GM12878 (cell line): ENCODE measurements at regions not wholly inside any gene's neighbourhood (a gene's known extent, or its start where the extent isn't known, plus 50 kb on each side); places are given as distances from the start of the nearest gene placed in this dataset.
A peak's percentile ranks its signal among the peaks of the same experiment; 100 is the strongest.

ENCODE experiments used
- ATAC-seq: fragments of 200-7000 bp; cut with Tn5 transposase; 3 replicates; pipeline ENCODE4 v1.9.1; 2020; ENCODE audit warnings: mild to moderate bottlenecking, moderate library complexity
- BruUV-seq: library from RNA; stranded (reverse); fragments of 400-500 nt; replicated peaks from 2 replicates; lab custom pipeline; 2021; lab: Mats Ljungman, UMichigan
- CTCF ChIA-PET: fragments of 300-600 bp; sonication (Branson Sonifier 250); formaldehyde crosslinking; extraction: SDS; loops from one replicate; lab custom pipeline; 2021; ENCODE audit warnings: inconsistent platforms; lab: Yijun Ruan, JAX
- POLR2A ChIA-PET: fragments of 350-600 bp; formaldehyde crosslinking; extraction: SDS; loops from one replicate; lab custom pipeline; 2021; ENCODE audit warnings: inconsistent platforms; lab: Charles Lee
- RAD21 ChIA-PET: fragments of 300-600 bp; sonication (Branson Sonifier 250); formaldehyde crosslinking; loops from one replicate; lab custom pipeline; 2023; ENCODE audit warnings: antibody characterized with exemption; ENCODE audit not compliant: unreplicated experiment; lab: Charles Lee
- SMC1A ChIA-PET: fragments of 300-600 bp; sonication (Branson Sonifier 250); formaldehyde crosslinking; loops from one replicate; lab custom pipeline; 2023; ENCODE audit not compliant: unreplicated experiment, uncharacterized antibody; lab: Charles Lee
- DNase-seq: peaks from one replicate; pipeline ENCODE4 v3.0.0-alpha.2; 2011; ENCODE audit warnings: low read depth, low spot score
- FAIRE-seq: peaks from 3 replicates; lab custom pipeline; 2011; peaks lifted over from hg19 to GRCh38; lab: Jason Lieb, UNC
- H2AFZ ChIP-seq: 2 replicates; pipeline ENCODE4 v1.6.0; 2011; ENCODE audit warnings: low read depth, low read length, control low read depth; ENCODE audit not compliant: control insufficient read depth
- H3K27ac ChIP-seq: 2 replicates; pipeline ENCODE4 v1.5.1; 2011; ENCODE audit warnings: control low read depth; ENCODE audit not compliant: control insufficient read depth, insufficient read depth
- H3K27me3 ChIP-seq, 2 experiments: replicated peaks in 1 of 2; 2 replicates each; pipeline versions ENCODE4 v1.6.0 to v1.6.1; 2011; ENCODE audit warnings: low read length in 1 of 2; ENCODE audit not compliant: control insufficient read depth in 2 of 2, insufficient read depth in 2 of 2
- H3K36me3 ChIP-seq, 2 experiments: 2 replicates each; pipeline ENCODE4 v1.5.1; 2011; ENCODE audit warnings: low read length in 1 of 2; ENCODE audit not compliant: control insufficient read depth in 2 of 2, insufficient read depth in 2 of 2
- H3K4me1 ChIP-seq: 2 replicates; pipeline ENCODE4 v1.6.1; 2011; ENCODE audit warnings: mild to moderate bottlenecking, low read length, moderate library complexity, mixed read lengths; ENCODE audit not compliant: control insufficient read depth, insufficient read depth
- H3K4me2 ChIP-seq: 2 replicates; pipeline ENCODE4 v1.6.0; 2011; ENCODE audit warnings: control low read depth; ENCODE audit not compliant: control insufficient read depth, insufficient read depth
- H3K4me3 ChIP-seq: fragments of 200-600 bp; sonication (generic); 2 replicates; pipeline ENCODE4 v1.5.1; 2016
- H3K79me2 ChIP-seq: 2 replicates; pipeline ENCODE4 v1.6.0; 2011; ENCODE audit warnings: low read length; ENCODE audit not compliant: control insufficient read depth, insufficient read depth
- H3K9ac ChIP-seq: 2 replicates; pipeline ENCODE4 v1.8.0; 2011; ENCODE audit warnings: low read length, control low read depth, mixed read lengths; ENCODE audit not compliant: control insufficient read depth, insufficient read depth
- H3K9me3 ChIP-seq: replicated peaks from 3 replicates; pipeline ENCODE4 v1.5.1; 2011; ENCODE audit warnings: mild to moderate bottlenecking, low read length; ENCODE audit not compliant: control insufficient read depth, insufficient read depth
- H4K20me1 ChIP-seq: 2 replicates; pipeline ENCODE4 v1.6.0; 2011; ENCODE audit not compliant: control insufficient read depth, insufficient read depth
- EZH2 ChIP-seq: IDR thresholded peaks from 2 replicates; pipeline ENCODE4 v1.6.1; 2012; ENCODE audit warnings: low read depth, mild to moderate bottlenecking, control low read depth, inconsistent platforms, low read length, borderline replicate concordance; ENCODE audit not compliant: control insufficient read depth
- LARP7 ChIP-seq: fragments of 450-650 bp; IDR thresholded peaks from 2 replicates; pipeline ENCODE4 v1.6.1; 2017; ENCODE audit warnings: mild to moderate bottlenecking
- RAD21 ChIP-seq: IDR thresholded peaks from 2 replicates; pipeline ENCODE4 v1.6.1; 2011; ENCODE audit warnings: mild to moderate bottlenecking, low read depth, low read length, moderate library complexity; ENCODE audit not compliant: insufficient read depth
- RB1 ChIP-seq: fragments of 450-650 bp; formaldehyde crosslinking; IDR thresholded peaks from 2 replicates; pipeline ENCODE4 v1.6.1; 2017; ENCODE audit warnings: mild to moderate bottlenecking, borderline replicate concordance
- SIX5 ChIP-seq: IDR thresholded peaks from 2 replicates; pipeline ENCODE4 v1.6.1; 2011; ENCODE audit warnings: mild to moderate bottlenecking, low read depth, low read length, moderate library complexity; ENCODE audit not compliant: severe bottlenecking
- SUPT20H ChIP-seq: IDR thresholded peaks from 2 replicates; pipeline ENCODE4 v1.6.1; 2011; ENCODE audit warnings: low read depth, mild to moderate bottlenecking, low read length, moderate library complexity, borderline replicate concordance; ENCODE audit not compliant: control insufficient read depth
- TCF3 ChIP-seq: IDR thresholded peaks from 2 replicates; pipeline ENCODE4 v1.6.1; 2012; ENCODE audit warnings: low read depth, mild to moderate bottlenecking, low read length, borderline replicate concordance; ENCODE audit not compliant: insufficient read depth
- WRNIP1 ChIP-seq: IDR thresholded peaks from 2 replicates; pipeline ENCODE4 v1.6.1; 2011; ENCODE audit warnings: low read depth, low read length, improper control_type of control experiment, borderline replicate concordance
- ZNF274 ChIP-seq: IDR thresholded peaks from one replicate; pipeline ENCODE4 v1.8.0; 2011; ENCODE audit not compliant: insufficient read length, insufficient read depth
- WGBS: methylation state at CpG from one replicate; pipeline ENCODE4 v1.1.6; 2016; ENCODE audit warnings: low lambda C conversion rate; ENCODE audit not compliant: insufficient replicate concordance, insufficient coverage; ENCODE audit errors: missing lambda C conversion rate; 5-methylcytosine and 5-hydroxymethylcytosine counted together
- in situ Hi-C: fragments of 300-500 bp; cut with MboI; formaldehyde crosslinking; loops from 9 replicates; pipeline ENCODE4 v1.14.3; 2018; ENCODE audit warnings: mixed read lengths
- intact Hi-C: fragments of 100-400 bp; cut with micrococcal nuclease; formaldehyde crosslinking; loops from one replicate; pipeline ENCODE4 v1.14.2; 2022; ENCODE audit not compliant: unreplicated experiment
- TF ChIP-seq, protein P1 (sequence below): fragments of 450-650 bp; IDR thresholded peaks from 2 replicates; pipeline ENCODE4 v1.6.1; 2017; ENCODE audit warnings: mild to moderate bottlenecking, moderate library complexity
- TF ChIP-seq, protein P2 (sequence below): IDR thresholded peaks from 2 replicates; pipeline ENCODE4 v1.6.1; 2011; ENCODE audit warnings: mild to moderate bottlenecking, low read depth, low read length, moderate library complexity; ENCODE audit not compliant: insufficient replicate concordance

DNA sequence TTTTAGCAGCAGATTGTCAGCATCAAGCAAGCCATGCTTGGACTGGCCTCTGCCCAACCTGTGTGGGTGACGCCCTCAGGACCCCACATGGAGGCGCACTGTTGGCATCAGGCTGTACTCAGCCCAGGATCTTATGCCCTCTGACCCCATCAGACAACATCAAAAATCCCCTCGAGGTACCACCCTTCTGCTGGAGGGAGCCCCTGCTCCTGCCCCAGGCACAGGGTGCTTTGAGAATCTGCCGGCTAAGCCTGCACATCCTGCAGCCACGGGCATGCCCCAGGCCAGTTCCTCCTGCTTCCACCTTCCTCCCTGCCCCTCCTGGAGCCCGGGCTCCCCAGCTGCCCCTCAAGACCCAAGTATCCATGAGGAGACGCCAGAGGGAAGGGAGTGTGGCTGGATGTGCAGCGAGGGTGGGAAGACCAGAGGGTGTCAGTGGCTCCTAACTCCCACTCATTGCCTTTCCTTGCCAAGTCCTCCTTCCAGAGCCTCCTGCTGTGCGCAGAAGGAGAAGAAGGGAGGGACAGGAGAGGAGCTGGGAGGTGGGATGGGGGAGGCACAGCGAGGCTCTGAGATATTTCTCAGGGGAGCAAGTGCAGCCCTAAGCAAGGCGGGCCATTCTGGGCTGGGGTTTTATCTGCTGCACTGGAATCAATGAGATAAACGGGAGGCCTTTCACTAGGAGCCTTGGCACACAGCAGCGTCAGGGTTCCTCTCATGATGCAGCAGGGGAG, 77.4 kb upstream of the CST7 start (continued):
- TF ChIP-seq WRNIP1 (no peak), LARP7 (no peak), ZNF274 (no peak), RB1 (no peak), SIX5 (no peak)
- TF ChIP-seq, protein P1, sequence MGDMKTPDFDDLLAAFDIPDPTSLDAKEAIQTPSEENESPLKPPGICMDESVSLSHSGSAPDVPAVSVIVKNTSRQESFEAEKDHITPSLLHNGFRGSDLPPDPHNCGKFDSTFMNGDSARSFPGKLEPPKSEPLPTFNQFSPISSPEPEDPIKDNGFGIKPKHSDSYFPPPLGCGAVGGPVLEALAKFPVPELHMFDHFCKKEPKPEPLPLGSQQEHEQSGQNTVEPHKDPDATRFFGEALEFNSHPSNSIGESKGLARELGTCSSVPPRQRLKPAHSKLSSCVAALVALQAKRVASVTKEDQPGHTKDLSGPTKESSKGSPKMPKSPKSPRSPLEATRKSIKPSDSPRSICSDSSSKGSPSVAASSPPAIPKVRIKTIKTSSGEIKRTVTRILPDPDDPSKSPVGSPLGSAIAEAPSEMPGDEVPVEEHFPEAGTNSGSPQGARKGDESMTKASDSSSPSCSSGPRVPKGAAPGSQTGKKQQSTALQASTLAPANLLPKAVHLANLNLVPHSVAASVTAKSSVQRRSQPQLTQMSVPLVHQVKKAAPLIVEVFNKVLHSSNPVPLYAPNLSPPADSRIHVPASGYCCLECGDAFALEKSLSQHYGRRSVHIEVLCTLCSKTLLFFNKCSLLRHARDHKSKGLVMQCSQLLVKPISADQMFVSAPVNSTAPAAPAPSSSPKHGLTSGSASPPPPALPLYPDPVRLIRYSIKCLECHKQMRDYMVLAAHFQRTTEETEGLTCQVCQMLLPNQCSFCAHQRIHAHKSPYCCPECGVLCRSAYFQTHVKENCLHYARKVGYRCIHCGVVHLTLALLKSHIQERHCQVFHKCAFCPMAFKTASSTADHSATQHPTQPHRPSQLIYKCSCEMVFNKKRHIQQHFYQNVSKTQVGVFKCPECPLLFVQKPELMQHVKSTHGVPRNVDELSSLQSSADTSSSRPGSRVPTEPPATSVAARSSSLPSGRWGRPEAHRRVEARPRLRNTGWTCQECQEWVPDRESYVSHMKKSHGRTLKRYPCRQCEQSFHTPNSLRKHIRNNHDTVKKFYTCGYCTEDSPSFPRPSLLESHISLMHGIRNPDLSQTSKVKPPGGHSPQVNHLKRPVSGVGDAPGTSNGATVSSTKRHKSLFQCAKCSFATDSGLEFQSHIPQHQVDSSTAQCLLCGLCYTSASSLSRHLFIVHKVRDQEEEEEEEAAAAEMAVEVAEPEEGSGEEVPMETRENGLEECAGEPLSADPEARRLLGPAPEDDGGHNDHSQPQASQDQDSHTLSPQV: no peak

DNA sequence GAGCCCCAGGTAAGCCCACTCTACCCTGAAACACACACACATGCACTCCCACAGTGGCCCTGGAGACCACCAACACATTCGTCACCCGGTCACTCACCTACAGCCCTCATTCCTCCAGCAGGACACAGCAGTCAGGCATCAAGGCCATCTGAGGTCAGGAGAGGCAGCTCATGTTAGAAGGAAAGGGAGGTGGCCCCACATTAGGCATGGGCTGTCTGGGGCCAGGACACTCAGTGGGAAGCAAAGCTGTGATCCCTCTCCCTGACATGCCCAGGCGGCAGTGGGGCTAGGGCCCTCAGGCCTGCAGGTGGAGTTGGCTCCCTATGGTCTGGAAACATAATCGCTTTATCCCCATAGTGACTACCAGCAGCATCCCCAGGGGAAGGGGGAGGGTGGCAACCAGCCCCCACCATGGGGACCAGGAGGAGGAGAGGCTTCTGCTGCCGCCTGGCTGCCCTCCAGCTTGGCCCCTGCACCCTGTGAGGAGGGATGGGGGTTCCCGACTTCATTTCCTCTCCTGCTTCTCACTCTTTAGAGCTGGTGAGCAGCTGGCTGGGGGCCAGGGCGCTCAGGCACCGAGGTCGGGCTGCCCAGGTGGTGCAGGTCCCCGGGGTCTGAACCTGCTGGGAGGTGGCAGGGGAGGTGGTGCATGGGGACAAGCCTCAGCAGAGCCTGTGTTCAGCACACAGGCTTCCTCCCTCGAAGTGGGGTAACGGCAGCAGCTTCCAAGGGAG, 76.6 kb upstream of the CST7 start:
- Histone ChIP-seq H3K4me3 (no peak overlapping the region), H3K4me1 (peaks cover 24% of the 10 kb centered on the region), H4K20me1 (no peaks in the 10 kb centered on the region), H2AFZ (no peak overlapping the region), H3K9ac (no peak overlapping the region), H3K27me3 (no peaks in the 10 kb centered on the region), H3K4me2 (peak overlapping the region; percentile 41; the same call in 1 of the 2 replicates), H3K79me2 (no peaks in the 10 kb centered on the region), H3K9me3 (no peaks in the 10 kb centered on the region; the same call in 2 of the 3 replicates), H3K27ac (no peak overlapping the region), H3K36me3 (no peaks in the 10 kb centered on the region)
- ATAC-seq (peak; percentile 62), FAIRE-seq (no peak), DNase-seq (no peak)
- SMC1A ChIA-PET: no interaction called here
- CTCF ChIA-PET: no interaction called here
- no TSS peak for BruUV-seq
- POLR2A ChIA-PET: no interaction called here
- TF ChIP-seq LARP7 (no peak), TCF3 (no peak), SUPT20H (no peak), RAD21 (no peak), EZH2 (no peak)
- TF ChIP-seq, protein P2, sequence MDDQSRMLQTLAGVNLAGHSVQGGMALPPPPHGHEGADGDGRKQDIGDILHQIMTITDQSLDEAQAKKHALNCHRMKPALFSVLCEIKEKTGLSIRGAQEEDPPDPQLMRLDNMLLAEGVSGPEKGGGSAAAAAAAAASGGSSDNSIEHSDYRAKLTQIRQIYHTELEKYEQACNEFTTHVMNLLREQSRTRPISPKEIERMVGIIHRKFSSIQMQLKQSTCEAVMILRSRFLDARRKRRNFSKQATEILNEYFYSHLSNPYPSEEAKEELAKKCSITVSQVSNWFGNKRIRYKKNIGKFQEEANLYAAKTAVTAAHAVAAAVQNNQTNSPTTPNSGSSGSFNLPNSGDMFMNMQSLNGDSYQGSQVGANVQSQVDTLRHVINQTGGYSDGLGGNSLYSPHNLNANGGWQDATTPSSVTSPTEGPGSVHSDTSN: no peak
- in situ Hi-C loops: no loop called here
- 20% methylated on average over 11 of the region's 12 CpGs for WGBS
- intact Hi-C loops: no loop called here
- RAD21 ChIA-PET: no interaction called here
